ENCODE measurements at regions not wholly inside any gene's neighbourhood (a gene's known extent, or its start where the extent isn't known, plus 50 kb on each side); places are given as distances from the start of the nearest gene placed in this dataset.

DNA sequence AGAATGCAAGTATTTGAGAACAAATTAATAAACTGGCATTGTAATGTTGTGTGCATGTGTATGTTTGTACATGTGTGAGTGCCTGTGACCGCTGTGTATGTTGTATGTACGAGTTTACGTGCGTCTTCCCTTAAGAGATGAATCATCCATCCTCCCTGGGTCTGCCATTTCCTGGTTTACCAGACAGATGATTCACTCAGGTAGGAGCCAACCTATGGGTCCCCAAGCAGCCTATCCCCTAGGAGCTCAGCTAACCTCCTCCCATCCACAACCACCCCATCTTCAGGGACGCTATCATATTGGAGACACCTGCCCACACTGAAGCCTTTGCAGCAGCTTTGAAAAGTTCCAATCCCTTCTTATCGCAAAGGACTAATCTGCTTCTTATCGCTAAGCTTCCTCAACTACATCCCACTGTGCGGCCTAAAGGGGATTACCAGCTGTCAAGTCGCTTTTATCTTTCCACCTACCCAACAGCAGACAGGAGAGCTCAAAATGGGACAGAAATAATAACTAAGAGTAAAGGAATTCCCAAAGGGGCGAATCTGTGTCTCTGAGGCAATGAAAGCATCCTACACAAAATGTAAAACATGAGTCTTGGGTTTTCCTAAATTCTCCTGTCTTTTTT lies 81.5 kb upstream of the TMCC3 start:
- Histone ChIP-seq H3K4me1 (ENCODE audit: insufficient read depth) (no peaks in the 10 kb centered on the region), H3K4me3 (no peak overlapping the region), H3K36me3 (replicated peaks; ENCODE audit: insufficient read depth, low read depth) (no peaks in the 10 kb centered on the region), H3K9me3 (ENCODE audit: low read depth) (no peaks in the 10 kb centered on the region), H3K9me2 (replicated peaks; ENCODE audit: insufficient read depth) (no peaks in the 10 kb centered on the region), H3K27ac (no peak overlapping the region), H3K27me3 (no peaks in the 10 kb centered on the region), H4K20me1 (ENCODE audit: insufficient read depth, poor library complexity, severe bottlenecking) (no peaks in the 10 kb centered on the region), H3K4me2 (no peak overlapping the region), H2AFZ (no peak overlapping the region), H3K79me2 (no peaks in the 10 kb centered on the region)
- no peak for DNase-seq (ENCODE audit: low spot score)
- TF ChIP-seq EZH2phosphoT487 (IDR thresholded peaks at IDR 0.05; ENCODE audit: low read depth, severe bottlenecking, unreplicated experiment) = no peak
- TF ChIP-seq EZH2 (IDR thresholded peaks at IDR 0.05; ENCODE audit: borderline replicate concordance) = no peak
- TF ChIP-seq, protein P1, sequence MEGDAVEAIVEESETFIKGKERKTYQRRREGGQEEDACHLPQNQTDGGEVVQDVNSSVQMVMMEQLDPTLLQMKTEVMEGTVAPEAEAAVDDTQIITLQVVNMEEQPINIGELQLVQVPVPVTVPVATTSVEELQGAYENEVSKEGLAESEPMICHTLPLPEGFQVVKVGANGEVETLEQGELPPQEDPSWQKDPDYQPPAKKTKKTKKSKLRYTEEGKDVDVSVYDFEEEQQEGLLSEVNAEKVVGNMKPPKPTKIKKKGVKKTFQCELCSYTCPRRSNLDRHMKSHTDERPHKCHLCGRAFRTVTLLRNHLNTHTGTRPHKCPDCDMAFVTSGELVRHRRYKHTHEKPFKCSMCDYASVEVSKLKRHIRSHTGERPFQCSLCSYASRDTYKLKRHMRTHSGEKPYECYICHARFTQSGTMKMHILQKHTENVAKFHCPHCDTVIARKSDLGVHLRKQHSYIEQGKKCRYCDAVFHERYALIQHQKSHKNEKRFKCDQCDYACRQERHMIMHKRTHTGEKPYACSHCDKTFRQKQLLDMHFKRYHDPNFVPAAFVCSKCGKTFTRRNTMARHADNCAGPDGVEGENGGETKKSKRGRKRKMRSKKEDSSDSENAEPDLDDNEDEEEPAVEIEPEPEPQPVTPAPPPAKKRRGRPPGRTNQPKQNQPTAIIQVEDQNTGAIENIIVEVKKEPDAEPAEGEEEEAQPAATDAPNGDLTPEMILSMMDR (IDR thresholded peaks at IDR 0.05; ENCODE audit: poor library complexity) = no peak
- WGBS (ENCODE audit: low lambda C conversion rate, missing lambda C conversion rate) = 43% methylated on average over 10 of the region's 10 CpGs

DNA sequence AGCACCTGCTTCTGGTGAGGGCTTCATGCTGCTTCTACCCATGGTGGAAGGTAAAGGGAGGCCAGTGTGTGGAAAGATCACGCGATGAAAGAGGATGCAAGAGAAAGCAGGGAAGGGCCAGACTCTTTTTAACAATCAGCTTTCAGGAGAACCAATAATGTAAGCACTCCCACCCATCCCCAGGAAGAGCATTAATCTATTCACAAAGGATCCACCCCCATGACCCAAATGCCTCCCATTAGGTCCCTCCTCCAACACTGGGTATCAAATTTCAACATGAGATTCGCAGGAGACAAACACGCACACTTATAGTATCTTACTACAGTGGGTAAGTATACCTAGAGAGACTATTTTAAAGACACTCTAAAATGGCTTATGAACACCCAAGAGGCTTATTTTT lies 80.5 kb upstream of the TMCC3 start:
- Histone ChIP-seq H3K36me3 (replicated peaks; ENCODE audit: insufficient read depth, low read depth) (no peaks in the 10 kb centered on the region), H3K27me3 (no peaks in the 10 kb centered on the region), H3K9me2 (replicated peaks; ENCODE audit: insufficient read depth) (no peaks in the 10 kb centered on the region), H4K20me1 (ENCODE audit: insufficient read depth, poor library complexity, severe bottlenecking) (no peaks in the 10 kb centered on the region), H3K9me3 (ENCODE audit: low read depth) (no peaks in the 10 kb centered on the region), H3K79me2 (no peaks in the 10 kb centered on the region), H3K4me2 (no peak overlapping the region), H3K4me3 (no peak overlapping the region), H3K27ac (no peak overlapping the region), H3K4me1 (ENCODE audit: insufficient read depth) (no peaks in the 10 kb centered on the region), H2AFZ (no peak overlapping the region)
- WGBS (ENCODE audit: low lambda C conversion rate, missing lambda C conversion rate) = 85% methylated on average over 4 of the region's 4 CpGs
- TF ChIP-seq, protein P1 (IDR thresholded peaks at IDR 0.05; ENCODE audit: poor library complexity) = no peak
- TF ChIP-seq EZH2 (IDR thresholded peaks at IDR 0.05; ENCODE audit: borderline replicate concordance) (no peak), EZH2phosphoT487 (IDR thresholded peaks at IDR 0.05; ENCODE audit: low read depth, severe bottlenecking, unreplicated experiment) (no peak)
- no peak for DNase-seq (ENCODE audit: low spot score)

DNA sequence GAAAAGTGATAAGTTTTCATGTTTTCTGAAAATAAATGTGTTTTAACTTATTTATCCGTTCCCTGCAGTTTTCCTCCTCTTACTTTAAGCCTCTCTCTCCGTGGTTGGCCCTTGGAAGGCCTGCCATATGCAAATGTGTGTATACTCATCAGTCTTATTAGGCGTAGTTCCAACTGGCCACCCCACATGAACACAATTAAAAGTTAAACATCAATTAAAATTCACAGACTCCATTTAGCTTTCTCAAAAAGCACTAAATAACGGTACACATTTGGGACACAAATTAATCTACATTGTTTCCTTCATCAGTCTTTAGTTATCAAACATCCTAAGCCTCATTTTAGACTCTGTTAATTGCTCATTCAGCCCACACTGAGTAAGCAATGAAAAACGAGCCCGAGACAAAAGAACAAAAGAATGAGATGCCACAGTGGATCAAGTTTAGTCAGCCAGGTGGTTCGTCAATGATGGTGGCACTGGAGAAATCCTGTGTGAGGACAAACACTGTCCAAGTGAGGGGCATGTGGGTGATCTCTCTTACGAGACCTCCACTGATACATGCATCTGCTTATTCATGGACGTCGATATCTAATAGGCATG lies 76.0 kb upstream of the TMCC3 start:
- Histone ChIP-seq H3K36me3 (replicated peaks; ENCODE audit: insufficient read depth, low read depth) (no peaks in the 10 kb centered on the region), H3K9me3 (ENCODE audit: low read depth) (no peaks in the 10 kb centered on the region), H3K27ac (no peak overlapping the region), H3K4me3 (no peak overlapping the region), H3K4me2 (no peak overlapping the region), H3K9me2 (replicated peaks; ENCODE audit: insufficient read depth) (no peaks in the 10 kb centered on the region), H3K27me3 (no peaks in the 10 kb centered on the region), H3K79me2 (no peaks in the 10 kb centered on the region), H3K4me1 (ENCODE audit: insufficient read depth) (no peaks in the 10 kb centered on the region), H2AFZ (no peak overlapping the region), H4K20me1 (ENCODE audit: insufficient read depth, poor library complexity, severe bottlenecking) (no peaks in the 10 kb centered on the region)
- 83% methylated on average over 10 of the region's 10 CpGs for WGBS (ENCODE audit: low lambda C conversion rate, missing lambda C conversion rate)
- TF ChIP-seq EZH2phosphoT487 (IDR thresholded peaks at IDR 0.05; ENCODE audit: low read depth, severe bottlenecking, unreplicated experiment) (no peak), EZH2 (IDR thresholded peaks at IDR 0.05; ENCODE audit: borderline replicate concordance) (no peak)
- TF ChIP-seq, protein P1 (IDR thresholded peaks at IDR 0.05; ENCODE audit: poor library complexity) = no peak
- DNase-seq (ENCODE audit: low spot score) = no peak

All from hepatocyte (in vitro differentiated cells).